ENCODE measurements at regions not wholly inside any gene's neighbourhood (a gene's known extent, or its start where the extent isn't known, plus 50 kb on each side); places are given as distances from the start of the nearest gene placed in this dataset.

- TF ChIP-seq CTCF (IDR thresholded peaks at IDR 0.05 in 8 of 11, conservative IDR thresholded peaks at IDR 0.05 in 3 of 11) (no peak), POLR2A (IDR thresholded peaks at IDR 0.05) (no peak)
Measured at GRCh38 chr1:168833801-168834224, 104.8 kb upstream of the DPT start.
